IMR-90 (cell line): ENCODE measurements at regions not wholly inside any gene's neighbourhood (a gene's known extent, or its start where the extent isn't known, plus 50 kb on each side); places are given as distances from the start of the nearest gene placed in this dataset.

Experiments
- ATAC-seq: fragments of 200-7000 bp; cut with Tn5 transposase; 2 replicates; pipeline ENCODE4 v1.9.1; 2020; ENCODE audit warnings: low read depth, mild to moderate bottlenecking, moderate library complexity
- BruUV-seq: library from RNA; stranded (reverse); fragments of 400-500 nt; replicated peaks from 2 replicates; lab custom pipeline; 2021; lab: Mats Ljungman, UMichigan
- CTCF ChIA-PET: fragments of 300-600 bp; formaldehyde crosslinking; extraction: SDS; loops from one replicate; lab custom pipeline; 2021; ENCODE audit warnings: antibody characterized with exemption; lab: Yijun Ruan, JAX
- POLR2A ChIA-PET: fragments of 300-600 bp; sonication (Branson Sonifier 250); formaldehyde crosslinking; loops from one replicate; lab custom pipeline; 2022; ENCODE audit warnings: antibody characterized with exemption; ENCODE audit not compliant: unreplicated experiment; lab: Charles Lee
- DNase-seq: peaks from one replicate; pipeline ENCODE4 v3.0.0; 2013
- H2AFZ ChIP-seq: replicated peaks from 2 replicates; pipeline ENCODE3; 2013; ENCODE audit warnings: low read length, mild to moderate bottlenecking; ENCODE audit not compliant: poor library complexity
- H2AK5ac ChIP-seq: 2 replicates; pipeline ENCODE4 v1.6.1; 2013; ENCODE audit warnings: low read depth, low read length, inconsistent platforms
- H2AK9ac ChIP-seq: replicated peaks from 2 replicates; pipeline ENCODE3; 2013; ENCODE audit warnings: mild to moderate bottlenecking, low read depth, low read length, moderate library complexity; ENCODE audit not compliant: poor library complexity
- H2BK120ac ChIP-seq: 2 replicates; pipeline ENCODE4 v1.6.1; 2013; ENCODE audit warnings: low read depth, low read length, inconsistent platforms
- H2BK15ac ChIP-seq: 3 replicates; pipeline ENCODE4 v1.6.1; 2013; ENCODE audit warnings: low read depth, low read length, inconsistent platforms
- H2BK20ac ChIP-seq: 2 replicates; pipeline ENCODE4 v1.6.1; 2013; ENCODE audit warnings: low read depth, mild to moderate bottlenecking, inconsistent platforms, low read length, moderate library complexity
- H2BK5ac ChIP-seq: 2 replicates; pipeline ENCODE4 v1.6.1; 2013; ENCODE audit warnings: mild to moderate bottlenecking, low read depth, low read length, inconsistent platforms; ENCODE audit not compliant: poor library complexity, severe bottlenecking
- H3K14ac ChIP-seq: replicated peaks from 2 replicates; pipeline ENCODE4 v1.6.1; 2013; ENCODE audit warnings: low read depth, low read length, inconsistent platforms
- H3K18ac ChIP-seq: 2 replicates; pipeline ENCODE4 v1.6.1; 2013; ENCODE audit warnings: low read depth, low read length, control low read depth
- H3K23ac ChIP-seq: 2 replicates; pipeline ENCODE4 v1.6.1; 2013; ENCODE audit warnings: low read depth, low read length, inconsistent platforms
- H3K27ac ChIP-seq: 2 replicates; pipeline ENCODE4 v1.5.1; 2013; ENCODE audit warnings: mild to moderate bottlenecking, control low read depth, low read length; ENCODE audit not compliant: insufficient read depth
- H3K27me3 ChIP-seq: 2 replicates; pipeline ENCODE4 v1.6.1; 2013; ENCODE audit warnings: low read length; ENCODE audit not compliant: control insufficient read depth, insufficient read depth
- H3K36me3 ChIP-seq: 2 replicates; pipeline ENCODE4 v1.6.1; 2013; ENCODE audit warnings: low read length, mixed read lengths; ENCODE audit not compliant: control insufficient read depth, insufficient read depth
- H3K4ac ChIP-seq: 2 replicates; pipeline ENCODE4 v1.6.1; 2013; ENCODE audit warnings: low read depth, low read length, inconsistent platforms
- H3K4me1 ChIP-seq: 2 replicates; pipeline ENCODE4 v1.6.1; 2013; ENCODE audit warnings: low read length, mixed read lengths; ENCODE audit not compliant: control insufficient read depth, insufficient read depth
- H3K4me2 ChIP-seq: 2 replicates; pipeline ENCODE4 v1.6.1; 2013; ENCODE audit warnings: low read depth, mild to moderate bottlenecking, control low read depth, low read length, moderate library complexity
- H3K4me3 ChIP-seq: 2 replicates; pipeline ENCODE4 v1.5.1; 2013; ENCODE audit warnings: low read depth, mild to moderate bottlenecking, control low read depth, low read length, moderate library complexity; ENCODE audit not compliant: insufficient read depth
- H3K56ac ChIP-seq: 2 replicates; pipeline ENCODE4 v1.6.1; 2013; ENCODE audit warnings: low read length, inconsistent platforms; ENCODE audit not compliant: insufficient read depth; ENCODE audit errors: extremely low read depth
- H3K79me1 ChIP-seq, 2 experiments: 2 replicates each; pipeline ENCODE4 v1.6.1; 2013; ENCODE audit warnings: low read length in 2 of 2, inconsistent platforms in 1 of 2, low read depth in 1 of 2
- H3K9ac ChIP-seq: 2 replicates; pipeline ENCODE4 v1.6.1; 2013; ENCODE audit warnings: low read depth, low read length, control low read depth
- H3K9me1 ChIP-seq: 2 replicates; pipeline ENCODE4 v1.6.1; 2013; ENCODE audit warnings: low read length, inconsistent platforms; ENCODE audit not compliant: insufficient read depth
- H3K9me3 ChIP-seq: 2 replicates; pipeline ENCODE4 v1.6.1; 2013; ENCODE audit warnings: low read length; ENCODE audit not compliant: control insufficient read depth, insufficient read depth
- H4K20me1 ChIP-seq: 2 replicates; pipeline ENCODE4 v1.6.1; 2013; ENCODE audit warnings: low read length, inconsistent platforms; ENCODE audit not compliant: insufficient read depth
- H4K5ac ChIP-seq: 2 replicates; pipeline ENCODE4 v1.6.1; 2013; ENCODE audit warnings: mild to moderate bottlenecking, low read depth, low read length, control low read depth
- H4K8ac ChIP-seq, 2 experiments: 2 replicates each; pipeline ENCODE4 v1.6.1; 2013; ENCODE audit warnings: low read depth in 2 of 2, low read length in 2 of 2, control low read depth in 1 of 2, inconsistent platforms in 1 of 2
- H4K91ac ChIP-seq: 2 replicates; pipeline ENCODE4 v1.6.1; 2013; ENCODE audit warnings: low read depth, low read length, inconsistent platforms; ENCODE audit not compliant: insufficient read depth
- BHLHE40 ChIP-seq: fragments of 150-350 bp; IDR thresholded peaks from 2 replicates; pipeline ENCODE4 v1.6.1; 2016; ENCODE audit warnings: mild to moderate bottlenecking, low read depth, low read length
- MAZ ChIP-seq: IDR thresholded peaks from 2 replicates; pipeline ENCODE4 v1.6.1; 2012; ENCODE audit warnings: low read depth, mild to moderate bottlenecking, low read length, improper control_type of control experiment, moderate library complexity, borderline replicate concordance
- POLR2A ChIP-seq: IDR thresholded peaks from 2 replicates; pipeline ENCODE4 v1.6.1; 2012; ENCODE audit warnings: mild to moderate bottlenecking, low read depth, low read length
- SMC3 ChIP-seq: fragments of 150-350 bp; IDR thresholded peaks from 2 replicates; pipeline ENCODE4 v1.6.1; 2016; ENCODE audit warnings: low read depth, mild to moderate bottlenecking, antibody characterized with exemption, low read length, moderate library complexity
- WGBS, 2 experiments: methylation state at CpG; one replicate each; pipeline versions ENCODE4 v1.1.5 to v1.1.7; 2013; ENCODE audit warnings: missing lambda C conversion rate in 2 of 2; ENCODE audit not compliant: insufficient read length in 1 of 2; ENCODE audit errors: extremely low coverage in 2 of 2; 5-methylcytosine and 5-hydroxymethylcytosine counted together
- dilution Hi-C: fragments of 300-500 bp; cut with HindIII; formaldehyde crosslinking; loops from one replicate; pipeline ENCODE4 v1.14.3; 2018; ENCODE audit warnings: low sequenced_read_pairs; ENCODE audit not compliant: unreplicated experiment
- in situ Hi-C: fragments of 300-500 bp; cut with MboI; formaldehyde crosslinking; loops from 3 replicates; pipeline ENCODE4 v1.14.3; 2019; ENCODE audit warnings: low sequenced_read_pairs, inconsistent platforms, mixed read lengths
- intact Hi-C: fragments of 100-400 bp; cut with micrococcal nuclease; formaldehyde crosslinking; loops from 2 replicates; pipeline ENCODE4 v1.10.0; 2022
- TF ChIP-seq, protein P1 (sequence below): fragments of 150-350 bp; IDR thresholded peaks from 2 replicates; pipeline ENCODE4 v1.6.1; 2017; ENCODE audit warnings: mild to moderate bottlenecking, antibody characterized with exemption, low read length, low read depth

DNA sequence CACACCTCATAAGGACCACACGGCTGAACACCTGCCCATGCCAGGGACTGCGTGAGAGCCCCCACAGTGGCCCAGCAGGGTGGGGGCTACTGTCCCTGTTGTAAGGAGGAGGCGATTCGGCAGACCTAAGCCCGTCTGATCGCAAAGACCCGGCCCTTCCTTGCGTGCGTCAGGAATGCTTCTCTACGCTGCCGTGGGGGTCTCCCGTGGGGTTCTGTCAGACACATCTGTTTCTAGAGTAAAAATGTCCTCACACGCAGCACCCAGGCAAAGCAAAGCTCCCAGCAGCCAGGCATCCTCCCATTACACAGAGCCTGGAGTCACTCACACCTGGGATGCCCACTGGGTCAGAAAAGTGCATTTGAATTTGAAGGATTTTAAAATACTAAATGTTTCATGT lies 147.7 kb upstream of the SOX1 start:
- H3K4ac ChIP-seq, result no peak overlapping the region
- H3K9ac ChIP-seq, result no peak overlapping the region
- H2AK9ac ChIP-seq, result no peak overlapping the region
- H3K79me1 ChIP-seq, result no peaks in the 10 kb centered on the region
- H3K9me3 ChIP-seq, result peaks cover 57% of the 10 kb centered on the region
- ATAC-seq (no peak), DNase-seq (no peak)
- BruUV-seq, result no TSS peak
- no peaks in the 10 kb centered on the region for H4K20me1 ChIP-seq
- ChIA-PET POLR2A (no interaction called here), CTCF (no interaction called here)
- H3K18ac ChIP-seq, result no peak overlapping the region
- in situ Hi-C loops, result no loop called here
- no peak overlapping the region for H4K5ac ChIP-seq
- TF ChIP-seq MAZ (no peak), POLR2A (no peak), BHLHE40 (no peak), SMC3 (no peak)
- TF ChIP-seq, protein P1, sequence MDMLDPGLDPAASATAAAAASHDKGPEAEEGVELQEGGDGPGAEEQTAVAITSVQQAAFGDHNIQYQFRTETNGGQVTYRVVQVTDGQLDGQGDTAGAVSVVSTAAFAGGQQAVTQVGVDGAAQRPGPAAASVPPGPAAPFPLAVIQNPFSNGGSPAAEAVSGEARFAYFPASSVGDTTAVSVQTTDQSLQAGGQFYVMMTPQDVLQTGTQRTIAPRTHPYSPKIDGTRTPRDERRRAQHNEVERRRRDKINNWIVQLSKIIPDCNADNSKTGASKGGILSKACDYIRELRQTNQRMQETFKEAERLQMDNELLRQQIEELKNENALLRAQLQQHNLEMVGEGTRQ, result no peak
- intact Hi-C loops, result no loop called here
- H4K8ac ChIP-seq, result no peak overlapping the region
- H3K9me1 ChIP-seq, result no peaks in the 10 kb centered on the region
- H2AK5ac ChIP-seq, result no peak overlapping the region
- no peak overlapping the region for H4K91ac ChIP-seq
- H3K4me3 ChIP-seq, result no peak overlapping the region
- H3K4me2 ChIP-seq, result no peak overlapping the region
- H2BK20ac ChIP-seq, result no peak overlapping the region
- no peaks in the 10 kb centered on the region for H3K27me3 ChIP-seq
- H3K23ac ChIP-seq, result no peak overlapping the region
- no peak overlapping the region for H3K27ac ChIP-seq
- H2AFZ ChIP-seq, result no peak overlapping the region
- no peaks in the 10 kb centered on the region for H3K4me1 ChIP-seq
- no peak overlapping the region for H2BK5ac ChIP-seq
- H3K14ac ChIP-seq, result no peak overlapping the region
- dilution Hi-C loops, result no loop called here
- WGBS, 2 experiments, result 80% methylated on average over 7 of the region's 13 CpGs; no CpG with 5 or more reads in 1 of the 2 experiments
- no peaks in the 10 kb centered on the region for H3K36me3 ChIP-seq
- no peak overlapping the region for H2BK120ac ChIP-seq
- no peak overlapping the region for H2BK15ac ChIP-seq
- H3K56ac ChIP-seq, result no peak overlapping the region
